ENCODE measurements at regions not wholly inside any gene's neighbourhood (a gene's known extent, or its start where the extent isn't known, plus 50 kb on each side); places are given as distances from the start of the nearest gene placed in this dataset.

- Mint-ChIP-seq H3K9me3 (no peaks in the 10 kb centered on the region), H3K36me3 (ENCODE audit: low read depth) (no peaks in the 10 kb centered on the region), H3K4me3 (no peak overlapping the region), H3K4me1 (ENCODE audit: low read depth) (peaks cover 13% of the 10 kb centered on the region; the same call in 1 of the 2 replicates), H3K27me3 (ENCODE audit: insufficient read depth) (peaks cover 1% of the 10 kb centered on the region; the same call in 1 of the 2 replicates), H3K27ac (no peak overlapping the region)
- no peak for DNase-seq
- no peak for TF ChIP-seq CTCF (IDR thresholded peaks at IDR 0.05)
Measured at GRCh38 chr4:105061136-105061696, 85.5 kb upstream of the TET2 start.

- H3K4me3 Mint-ChIP-seq: no peak overlapping the region
- no peak for DNase-seq
- H3K9me3 Mint-ChIP-seq: no peaks in the 10 kb centered on the region
- H3K4me1 Mint-ChIP-seq (ENCODE audit: low read depth): peaks cover 13% of the 10 kb centered on the region; the same call in 1 of the 2 replicates
- H3K36me3 Mint-ChIP-seq (ENCODE audit: low read depth): no peaks in the 10 kb centered on the region
- no peak overlapping the region for H3K27ac Mint-ChIP-seq
- peaks cover 1% of the 10 kb centered on the region; the same call in 1 of the 2 replicates for H3K27me3 Mint-ChIP-seq (ENCODE audit: insufficient read depth)
- TF ChIP-seq CTCF (IDR thresholded peaks at IDR 0.05): no peak
Measured at GRCh38 chr4:105061731-105062130, 84.9 kb upstream of the TET2 start.

GRCh38 chr4:105066401-105066800, 80.3 kb upstream of the TET2 start:
- peaks cover 15% of the 10 kb centered on the region; the same call in 1 of the 2 replicates for H3K4me1 Mint-ChIP-seq (ENCODE audit: low read depth)
- DNase-seq: no peak
- H3K36me3 Mint-ChIP-seq (ENCODE audit: low read depth): no peaks in the 10 kb centered on the region
- peaks cover 1% of the 10 kb centered on the region; the same call in 1 of the 2 replicates for H3K27me3 Mint-ChIP-seq (ENCODE audit: insufficient read depth)
- H3K4me3 Mint-ChIP-seq: no peak overlapping the region
- no peaks in the 10 kb centered on the region for H3K9me3 Mint-ChIP-seq
- no peak for TF ChIP-seq CTCF (IDR thresholded peaks at IDR 0.05)
- no peak overlapping the region for H3K27ac Mint-ChIP-seq

GRCh38 chr4:105067431-105067830, 79.2 kb upstream of the TET2 start:
- no peak for DNase-seq
- Mint-ChIP-seq H3K4me3 (no peak overlapping the region), H3K36me3 (ENCODE audit: low read depth) (no peaks in the 10 kb centered on the region), H3K27ac (no peak overlapping the region), H3K9me3 (no peaks in the 10 kb centered on the region), H3K4me1 (ENCODE audit: low read depth) (peaks cover 11% of the 10 kb centered on the region; the same call in 1 of the 2 replicates), H3K27me3 (ENCODE audit: insufficient read depth) (peaks cover 1% of the 10 kb centered on the region; the same call in 1 of the 2 replicates)
- TF ChIP-seq CTCF (IDR thresholded peaks at IDR 0.05): no peak

- peaks cover 1% of the 10 kb centered on the region; the same call in 1 of the 2 replicates for H3K27me3 Mint-ChIP-seq (ENCODE audit: insufficient read depth)
- no peak for DNase-seq
- no peak overlapping the region for H3K27ac Mint-ChIP-seq
- no peaks in the 10 kb centered on the region for H3K9me3 Mint-ChIP-seq
- no peaks in the 10 kb centered on the region for H3K36me3 Mint-ChIP-seq (ENCODE audit: low read depth)
- H3K4me3 Mint-ChIP-seq: no peak overlapping the region
- no peak for TF ChIP-seq CTCF (IDR thresholded peaks at IDR 0.05)
- peaks cover 11% of the 10 kb centered on the region; the same call in 1 of the 2 replicates for H3K4me1 Mint-ChIP-seq (ENCODE audit: low read depth)
Measured at GRCh38 chr4:105067946-105068345, 78.7 kb upstream of the TET2 start.
